ENCODE measurements at regions not wholly inside any gene's neighbourhood (a gene's known extent, or its start where the extent isn't known, plus 50 kb on each side); places are given as distances from the start of the nearest gene placed in this dataset.
"Not testable (repeated sequence)": the region's sequence is repeated elsewhere in the genome, so short reads cannot be mapped to it uniquely, and the experiment has no call there.

DNA sequence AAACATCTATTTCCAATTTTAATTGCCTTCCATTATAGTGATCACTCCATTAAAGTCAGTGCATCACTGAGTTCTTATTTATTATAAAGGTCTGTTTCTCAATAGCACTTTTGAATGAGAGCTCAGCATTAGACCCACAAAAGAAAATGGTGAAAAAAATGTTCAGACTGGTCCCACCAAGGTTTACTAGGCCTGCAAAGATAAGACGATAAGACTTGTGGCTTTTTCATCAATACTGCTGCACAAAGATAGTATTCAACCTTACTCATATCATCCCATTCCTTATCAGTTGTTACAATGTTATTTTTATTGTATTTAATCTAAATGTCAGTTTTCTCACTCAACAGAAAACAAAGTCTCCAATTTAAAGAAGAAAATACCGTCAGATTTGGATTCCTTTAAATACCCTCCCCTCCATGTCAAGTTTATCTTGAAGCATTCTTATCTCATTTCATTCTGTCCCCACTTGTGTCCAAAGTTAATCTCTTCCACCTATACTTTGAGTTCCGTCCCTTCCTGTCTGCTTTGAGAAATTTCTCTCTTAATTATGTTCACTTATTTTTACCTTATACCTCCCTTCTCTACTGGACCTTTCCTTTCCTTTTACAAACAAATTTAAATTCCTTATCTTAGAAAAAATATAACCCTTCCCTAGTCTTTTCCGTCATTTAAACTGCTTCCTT lies 140.0 kb downstream of the GASK1B start:
- CTCF ChIA-PET: no interaction called here
- POLR2A ChIA-PET: no interaction called here
- TF ChIP-seq, protein P1, sequence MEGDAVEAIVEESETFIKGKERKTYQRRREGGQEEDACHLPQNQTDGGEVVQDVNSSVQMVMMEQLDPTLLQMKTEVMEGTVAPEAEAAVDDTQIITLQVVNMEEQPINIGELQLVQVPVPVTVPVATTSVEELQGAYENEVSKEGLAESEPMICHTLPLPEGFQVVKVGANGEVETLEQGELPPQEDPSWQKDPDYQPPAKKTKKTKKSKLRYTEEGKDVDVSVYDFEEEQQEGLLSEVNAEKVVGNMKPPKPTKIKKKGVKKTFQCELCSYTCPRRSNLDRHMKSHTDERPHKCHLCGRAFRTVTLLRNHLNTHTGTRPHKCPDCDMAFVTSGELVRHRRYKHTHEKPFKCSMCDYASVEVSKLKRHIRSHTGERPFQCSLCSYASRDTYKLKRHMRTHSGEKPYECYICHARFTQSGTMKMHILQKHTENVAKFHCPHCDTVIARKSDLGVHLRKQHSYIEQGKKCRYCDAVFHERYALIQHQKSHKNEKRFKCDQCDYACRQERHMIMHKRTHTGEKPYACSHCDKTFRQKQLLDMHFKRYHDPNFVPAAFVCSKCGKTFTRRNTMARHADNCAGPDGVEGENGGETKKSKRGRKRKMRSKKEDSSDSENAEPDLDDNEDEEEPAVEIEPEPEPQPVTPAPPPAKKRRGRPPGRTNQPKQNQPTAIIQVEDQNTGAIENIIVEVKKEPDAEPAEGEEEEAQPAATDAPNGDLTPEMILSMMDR (IDR thresholded peaks at IDR 0.05; ENCODE audit: control extremely low read depth, extremely low read depth, low read depth, missing control alignments): no peak
- DNase-seq (ENCODE audit: extremely low spot score): no peak

DNA sequence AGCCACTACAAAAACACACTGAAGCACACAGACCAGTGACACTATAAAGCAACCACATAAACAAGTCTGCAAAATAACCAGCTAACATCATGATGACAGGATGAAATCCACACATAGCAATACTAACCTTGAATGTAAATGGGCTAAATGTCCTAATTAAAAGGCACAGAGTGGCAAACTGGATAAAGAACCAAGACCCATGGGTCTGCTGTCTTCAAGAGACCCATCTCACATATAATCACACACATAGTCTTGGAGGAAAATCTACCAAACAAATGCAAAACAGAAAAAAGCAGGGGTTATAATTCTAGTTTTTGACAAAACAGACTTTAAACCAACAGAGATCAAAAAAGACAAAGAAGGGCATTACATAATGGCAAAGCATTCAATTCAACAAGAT lies 144.4 kb downstream of the GASK1B start:
- DNase-seq (ENCODE audit: extremely low spot score): not testable (repeated sequence)

DNA sequence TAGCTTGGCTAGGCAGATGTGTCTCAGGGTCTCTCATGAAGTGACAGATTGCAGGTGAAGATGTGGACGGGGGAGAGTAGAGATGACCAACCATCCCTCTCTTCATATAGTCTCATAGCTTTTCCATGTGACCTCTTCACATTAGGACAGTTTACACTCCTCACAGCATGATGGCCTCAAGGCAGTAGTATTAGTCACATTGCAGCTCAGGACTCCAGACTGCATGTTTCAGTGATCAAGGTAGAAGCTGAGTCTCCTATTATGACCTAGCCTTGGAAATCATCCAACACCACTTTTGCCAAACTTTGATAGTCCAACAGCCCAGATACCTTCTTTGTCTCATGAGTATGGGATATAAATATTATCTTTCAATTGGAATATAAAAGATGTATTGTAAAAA lies 147.7 kb downstream of the GASK1B start:
- TF ChIP-seq, protein P1 (IDR thresholded peaks at IDR 0.05; ENCODE audit: control extremely low read depth, extremely low read depth, low read depth, missing control alignments): no peak
- no peak for DNase-seq (ENCODE audit: extremely low spot score)
- ChIA-PET POLR2A (no interaction called here), CTCF (interaction anchor here (0.7 to 0.9 kb wide), 2 partner anchors 9 to 11 kb away, joined by 3 to 4 read pairs; no protein-coding TSS in a partner anchor)

More for the DNA sequence above, 144.4 kb downstream of the GASK1B start:
- POLR2A ChIA-PET, CTCF ChIA-PET: not testable (repeated sequence)

DNA sequence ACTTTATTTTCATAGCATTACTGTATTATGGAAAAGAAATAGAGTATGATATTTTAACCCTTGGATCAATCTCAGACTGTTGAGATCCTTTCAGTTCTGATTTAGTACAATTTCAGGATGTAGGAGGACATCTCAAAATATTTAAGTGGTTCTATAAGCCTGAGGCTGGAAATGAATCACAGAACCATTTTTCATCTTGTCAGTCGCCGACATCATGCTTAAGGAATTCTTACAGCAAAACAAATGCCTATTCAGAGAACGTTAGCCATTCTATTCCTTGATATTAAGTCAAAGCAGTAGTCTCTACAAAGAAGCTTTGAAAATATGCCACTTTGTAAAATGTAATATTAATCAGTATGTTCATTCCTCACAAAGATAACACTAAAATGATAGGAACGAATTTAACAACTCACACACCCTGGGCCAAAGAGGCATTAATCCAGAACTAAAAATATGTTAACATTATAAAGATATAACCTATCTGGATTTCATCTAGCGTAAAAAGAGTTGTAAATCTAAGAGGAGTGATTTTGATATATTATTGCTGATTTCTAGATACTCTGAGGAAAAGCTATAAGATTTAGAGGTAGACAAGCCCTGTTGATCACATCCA lies 152.0 kb downstream of the GASK1B start:
- DNase-seq (ENCODE audit: extremely low spot score): no peak
- TF ChIP-seq, protein P1 (IDR thresholded peaks at IDR 0.05; ENCODE audit: control extremely low read depth, extremely low read depth, low read depth, missing control alignments): no peak
- POLR2A ChIA-PET: interaction anchor here (0.5 kb wide), 1 partner anchor 1491 kb away, joined by 4 read pairs; no protein-coding TSS in a partner anchor
- CTCF ChIA-PET: no interaction called here

DNA sequence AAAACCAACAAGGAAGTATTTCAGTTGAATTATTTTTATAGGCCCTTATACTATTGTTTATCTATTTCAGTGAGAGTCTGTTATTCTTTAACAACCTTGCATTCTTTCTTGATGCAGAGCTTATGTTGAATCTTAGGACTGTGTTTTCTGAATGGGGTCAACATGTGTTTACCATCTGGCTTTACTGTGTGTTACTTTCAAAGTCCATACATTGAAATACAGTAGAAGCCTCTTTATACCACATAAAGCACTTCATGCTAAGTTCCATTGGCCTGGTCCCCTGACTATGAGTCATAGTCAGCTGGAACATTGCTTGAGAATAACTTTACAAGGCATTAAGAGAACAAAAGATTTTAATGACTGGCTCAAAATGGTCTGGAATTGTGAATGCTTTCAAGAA lies 152.6 kb downstream of the GASK1B start:
- POLR2A ChIA-PET: interaction anchor here (0.5 kb wide), 1 partner anchor 1491 kb away, joined by 4 read pairs; no protein-coding TSS in a partner anchor
- TF ChIP-seq, protein P1 (IDR thresholded peaks at IDR 0.05; ENCODE audit: control extremely low read depth, extremely low read depth, low read depth, missing control alignments): no peak
- no peak for DNase-seq (ENCODE audit: extremely low spot score)
- CTCF ChIA-PET: no interaction called here

DNA sequence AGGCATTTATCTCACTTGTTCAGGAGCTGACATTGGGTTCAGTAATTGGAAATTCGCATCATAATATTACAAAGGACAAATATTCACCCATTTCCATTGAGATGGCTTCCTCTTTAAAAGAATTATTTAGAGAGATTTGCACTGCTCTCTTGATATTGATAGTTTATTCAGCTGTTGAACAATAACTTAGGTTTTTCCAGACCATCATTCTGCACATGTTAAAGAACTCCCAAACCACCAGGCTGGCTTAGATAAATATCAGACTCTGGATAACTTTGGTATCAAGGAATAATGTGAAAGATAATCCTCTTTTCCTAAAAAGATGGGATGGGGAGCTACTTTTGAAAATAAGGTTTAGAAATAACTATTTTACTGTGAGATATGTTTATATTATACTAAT lies 154.0 kb downstream of the GASK1B start:
- ChIA-PET CTCF (interaction anchor here (1.3 kb wide), 1 partner anchor 8 kb away, joined by 3 read pairs; no protein-coding TSS in a partner anchor), POLR2A (no interaction called here)
- TF ChIP-seq, protein P1 (IDR thresholded peaks at IDR 0.05; ENCODE audit: control extremely low read depth, extremely low read depth, low read depth, missing control alignments): no peak
- DNase-seq (ENCODE audit: extremely low spot score): no peak

DNA sequence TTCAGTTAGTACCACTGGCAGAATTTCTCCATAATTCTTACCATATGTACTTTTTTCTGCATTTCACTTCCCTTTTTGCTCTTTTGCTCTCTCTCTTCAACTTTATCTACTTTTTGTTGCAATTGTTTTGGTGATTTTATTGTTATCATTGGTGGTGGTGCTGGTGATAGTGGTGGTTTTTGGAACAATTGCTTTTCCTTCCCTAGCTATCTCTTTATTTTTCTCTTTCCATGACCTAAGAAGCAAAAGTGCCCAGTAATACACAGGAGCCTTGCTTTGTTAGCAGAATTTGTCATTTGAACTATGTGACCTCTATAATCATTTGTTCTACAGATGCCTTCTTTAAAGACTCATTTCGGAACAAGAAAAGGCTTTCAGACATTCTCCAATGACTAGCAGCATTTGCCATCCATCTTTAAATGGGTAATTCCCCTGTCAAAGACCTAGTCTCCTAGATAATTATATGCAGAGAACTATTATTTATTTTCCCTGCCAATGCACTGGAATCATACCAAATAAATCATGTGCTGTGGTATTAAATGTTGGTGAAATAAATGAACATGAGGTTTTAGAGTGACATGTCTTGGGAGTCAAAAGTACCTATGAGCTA lies 154.5 kb downstream of the GASK1B start:
- DNase-seq (ENCODE audit: extremely low spot score): no peak
- CTCF ChIA-PET: interaction anchor here (1.3 kb wide), 1 partner anchor 8 kb away, joined by 3 read pairs; no protein-coding TSS in a partner anchor
- TF ChIP-seq, protein P1 (IDR thresholded peaks at IDR 0.05; ENCODE audit: control extremely low read depth, extremely low read depth, low read depth, missing control alignments): no peak
- POLR2A ChIA-PET: no interaction called here

Data from GM10248 (cell line).